Natural killer cell (primary cell): ENCODE measurements at regions not wholly inside any gene's neighbourhood (a gene's known extent, or its start where the extent isn't known, plus 50 kb on each side); places are given as distances from the start of the nearest gene placed in this dataset.
A peak's percentile ranks its signal among the peaks of the same experiment; 100 is the strongest.

Experiments used
- ATAC-seq, 3 donors: fragments of 150-1000 bp in 2 of 3; fragments of 200-7000 bp in 1 of 3; cut with Tn5 transposase; 1 replicate in 1 of 3; 2 replicates in 2 of 3; pipeline ENCODE4 v1.10.0; 2021; ENCODE audit warnings: mild to moderate bottlenecking in 2 of 3, moderate library complexity in 2 of 3
- DNase-seq, 2 donors: peaks; one replicate each; pipeline versions ENCODE4 v3.0.0 to v3.0.0-alpha.2; 2013 to 2021; ENCODE audit warnings: mixed read lengths in 1 of 2
- H3K27ac ChIP-seq: one replicate; pipeline ENCODE4 v1.5.1; 2013; ENCODE audit warnings: mild to moderate bottlenecking, low read length
- H3K27me3 ChIP-seq: one replicate; pipeline ENCODE4 v1.6.1; 2013; ENCODE audit warnings: low read length; ENCODE audit not compliant: control insufficient read depth, insufficient read depth
- H3K36me3 ChIP-seq: one replicate; pipeline ENCODE4 v1.6.1; 2013; ENCODE audit warnings: low read length; ENCODE audit not compliant: control insufficient read depth, insufficient read depth
- H3K4me1 ChIP-seq: one replicate; pipeline ENCODE4 v1.6.1; 2013; ENCODE audit warnings: low read length; ENCODE audit not compliant: control insufficient read depth, insufficient read depth
- H3K4me3 ChIP-seq: one replicate; pipeline ENCODE4 v1.5.1; 2013; ENCODE audit warnings: low read length
- H3K9me3 ChIP-seq: one replicate; pipeline ENCODE4 v1.6.1; 2013; ENCODE audit warnings: low read length; ENCODE audit not compliant: control insufficient read depth, insufficient read depth
- H3K27ac Mint-ChIP-seq, 2 donors: one replicate each; pipeline ENCODE4 v1.8.0; 2022; ENCODE audit warnings: mild to moderate bottlenecking in 2 of 2, mixed read lengths in 2 of 2, moderate library complexity in 1 of 2
- H3K27me3 Mint-ChIP-seq, 2 donors: one replicate each; pipeline ENCODE4 v1.8.0; 2022; ENCODE audit warnings: low read depth in 2 of 2, mixed read lengths in 2 of 2
- H3K36me3 Mint-ChIP-seq: one replicate; pipeline ENCODE4 v1.8.0; 2022; ENCODE audit warnings: mixed read lengths
- H3K4me1 Mint-ChIP-seq, 2 donors: one replicate each; pipeline ENCODE4 v1.8.0; 2022; ENCODE audit warnings: mixed read lengths in 2 of 2
- H3K4me3 Mint-ChIP-seq: one replicate; pipeline ENCODE4 v1.8.0; 2022; ENCODE audit warnings: mild to moderate bottlenecking, moderate library complexity, mixed read lengths
- H3K9me3 Mint-ChIP-seq, 2 donors: one replicate each; pipeline ENCODE4 v1.8.0; 2022; ENCODE audit warnings: mixed read lengths in 2 of 2
- WGBS: methylation state at CpG from one replicate; pipeline ENCODE4 v1.1.7; 2013; ENCODE audit warnings: missing lambda C conversion rate; ENCODE audit not compliant: insufficient coverage; 5-methylcytosine and 5-hydroxymethylcytosine counted together
- intact Hi-C: fragments of 100-400 bp; cut with micrococcal nuclease; formaldehyde crosslinking; loops from one replicate; pipeline ENCODE4 v1.14.2; 2022
- TF ChIP-seq, protein P1 (sequence below): fragments of 200-600 bp; IDR thresholded peaks from one replicate; pipeline ENCODE4 v1.8.0; 2022; ENCODE audit warnings: antibody characterized with exemption

DNA sequence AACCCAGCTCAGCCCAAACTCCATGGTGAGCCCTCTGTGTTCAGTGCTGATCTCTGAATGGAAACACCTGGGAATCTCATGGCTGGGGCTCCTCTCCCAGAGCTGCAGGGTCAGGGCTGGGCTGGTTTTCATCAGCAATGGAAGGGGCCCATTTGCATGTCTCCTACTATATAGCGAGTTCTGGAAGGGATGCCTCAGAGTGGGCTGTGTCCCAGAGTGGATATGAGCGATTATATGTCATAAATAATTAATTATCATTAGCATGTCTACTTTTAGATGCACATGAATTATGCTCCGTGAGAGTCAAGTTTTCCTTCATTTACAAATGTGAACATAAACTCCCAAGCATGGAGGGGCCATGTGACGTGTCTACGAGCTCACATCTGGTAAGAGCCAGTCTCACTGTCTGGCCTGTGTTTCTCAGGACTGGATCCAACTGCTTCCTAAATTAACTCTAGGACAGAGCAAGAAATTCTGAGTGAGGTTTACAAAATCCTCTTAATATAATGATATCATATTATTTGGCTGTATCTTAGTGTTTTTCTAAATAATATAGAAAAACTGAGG, 553.4 kb downstream of the GOLGA6L6 start:
- intact Hi-C loops = no loop called here
- Mint-ChIP-seq H3K4me1 (no peaks in the 10 kb centered on the region), H3K9me3 (peaks cover 16 to 25% of the 10 kb centered on the region in 2 donors), H3K27me3 (no peaks in the 10 kb centered on the region), H3K4me3 (peak overlapping the region; percentile 2), H3K36me3 (no peaks in the 10 kb centered on the region), H3K27ac (no peak overlapping the region)
- ATAC-seq (no peak), DNase-seq (no peak)
- 50% methylated on average over 3 of the region's 5 CpGs for WGBS
- H3K36me3 ChIP-seq = no peaks in the 10 kb centered on the region
- H3K4me1 ChIP-seq = no peaks in the 10 kb centered on the region
- H3K9me3 ChIP-seq = peaks cover 12% of the 10 kb centered on the region
- H3K27me3 ChIP-seq = no peaks in the 10 kb centered on the region
- no peak overlapping the region for H3K4me3 ChIP-seq
- no peak overlapping the region for H3K27ac ChIP-seq
- TF ChIP-seq, protein P1, sequence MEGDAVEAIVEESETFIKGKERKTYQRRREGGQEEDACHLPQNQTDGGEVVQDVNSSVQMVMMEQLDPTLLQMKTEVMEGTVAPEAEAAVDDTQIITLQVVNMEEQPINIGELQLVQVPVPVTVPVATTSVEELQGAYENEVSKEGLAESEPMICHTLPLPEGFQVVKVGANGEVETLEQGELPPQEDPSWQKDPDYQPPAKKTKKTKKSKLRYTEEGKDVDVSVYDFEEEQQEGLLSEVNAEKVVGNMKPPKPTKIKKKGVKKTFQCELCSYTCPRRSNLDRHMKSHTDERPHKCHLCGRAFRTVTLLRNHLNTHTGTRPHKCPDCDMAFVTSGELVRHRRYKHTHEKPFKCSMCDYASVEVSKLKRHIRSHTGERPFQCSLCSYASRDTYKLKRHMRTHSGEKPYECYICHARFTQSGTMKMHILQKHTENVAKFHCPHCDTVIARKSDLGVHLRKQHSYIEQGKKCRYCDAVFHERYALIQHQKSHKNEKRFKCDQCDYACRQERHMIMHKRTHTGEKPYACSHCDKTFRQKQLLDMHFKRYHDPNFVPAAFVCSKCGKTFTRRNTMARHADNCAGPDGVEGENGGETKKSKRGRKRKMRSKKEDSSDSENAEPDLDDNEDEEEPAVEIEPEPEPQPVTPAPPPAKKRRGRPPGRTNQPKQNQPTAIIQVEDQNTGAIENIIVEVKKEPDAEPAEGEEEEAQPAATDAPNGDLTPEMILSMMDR = no peak

DNA sequence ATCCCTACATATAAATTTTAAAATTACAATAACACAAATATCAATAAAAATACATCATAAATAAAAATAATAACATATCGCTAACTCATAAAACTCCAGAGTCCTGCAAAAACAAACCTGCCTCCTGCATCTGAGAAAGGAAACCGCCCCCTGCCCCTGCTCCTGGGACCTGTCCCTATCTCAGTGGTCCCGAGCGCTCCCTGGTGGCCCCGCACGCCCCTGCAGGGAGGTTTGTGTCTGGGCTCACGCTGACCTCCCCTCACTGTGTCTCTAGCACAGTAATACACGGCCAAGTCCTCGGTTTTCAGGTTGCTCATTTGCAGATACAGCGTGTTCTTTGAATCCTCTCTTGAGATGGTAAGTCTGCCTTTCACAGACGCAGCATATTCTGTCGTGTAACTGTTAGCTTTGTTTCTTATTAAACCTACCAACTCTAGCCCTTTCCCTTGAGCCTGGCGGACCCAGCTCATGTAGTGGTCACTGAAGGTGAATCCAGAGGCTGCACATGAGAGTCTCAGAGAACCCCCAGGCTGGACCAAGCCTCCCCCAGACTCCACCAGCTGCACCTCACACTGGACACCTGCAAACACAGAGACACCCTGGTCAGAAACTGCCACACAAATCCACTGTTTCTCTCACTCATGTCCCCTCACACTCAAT, 554.1 kb downstream of the GOLGA6L6 start:
- Mint-ChIP-seq H3K4me3 (peak overlapping the region; percentile 2), H3K36me3 (peaks cover 5% of the 10 kb centered on the region), H3K9me3 (peaks cover 14 to 25% of the 10 kb centered on the region in 2 donors)

DNA sequence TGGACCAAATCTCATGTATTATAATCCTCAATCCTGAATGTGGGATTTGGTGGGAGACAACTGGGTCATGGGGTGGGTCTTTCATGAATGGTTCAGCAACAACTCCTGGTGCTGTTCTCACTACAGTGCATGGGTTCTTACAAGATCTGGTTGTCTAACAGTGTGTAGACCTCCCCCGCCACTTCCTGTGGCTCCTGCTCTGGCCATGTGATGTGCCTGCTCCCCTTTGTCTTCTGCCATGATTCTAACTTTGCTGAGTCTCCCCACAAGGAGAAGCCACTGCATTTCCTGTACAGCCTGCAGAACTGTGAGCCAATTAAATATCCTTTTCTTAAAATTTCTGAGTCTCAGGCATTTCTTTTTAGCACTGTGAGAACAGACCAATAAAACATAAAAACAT, 557.5 kb downstream of the GOLGA6L6 start:
- H3K4me1 ChIP-seq = no peaks in the 10 kb centered on the region
- TF ChIP-seq, protein P1 = no peak
- DNase-seq (no peak), ATAC-seq (no peak)
- intact Hi-C loops = no loop called here
- no peaks in the 10 kb centered on the region for H3K27me3 ChIP-seq
- peaks cover 8% of the 10 kb centered on the region for H3K36me3 Mint-ChIP-seq
- H3K27ac ChIP-seq = no peak overlapping the region
- H3K4me3 ChIP-seq = no peak overlapping the region
- H3K36me3 ChIP-seq = no peaks in the 10 kb centered on the region
- no peaks in the 10 kb centered on the region for H3K4me1 Mint-ChIP-seq
- peaks cover 5% of the 10 kb centered on the region for H3K9me3 ChIP-seq
- H3K9me3 Mint-ChIP-seq = peaks cover 13 to 15% of the 10 kb centered on the region in 2 donors
- H3K4me3 Mint-ChIP-seq = no peak overlapping the region
- no peaks in the 10 kb centered on the region for H3K27me3 Mint-ChIP-seq
- 63% methylated on average over 1 of the region's 1 CpG for WGBS
- no peak overlapping the region for H3K27ac Mint-ChIP-seq

More for the DNA sequence above, 554.1 kb downstream of the GOLGA6L6 start:
- H3K4me1 Mint-ChIP-seq = no peaks in the 10 kb centered on the region
- DNase-seq (no peak), ATAC-seq (no peak)
- no peaks in the 10 kb centered on the region for H3K4me1 ChIP-seq
- TF ChIP-seq, protein P1 = no peak
- no peak overlapping the region for H3K27ac ChIP-seq
- H3K9me3 ChIP-seq = peaks cover 12% of the 10 kb centered on the region
- no peak overlapping the region for H3K27ac Mint-ChIP-seq
- no peaks in the 10 kb centered on the region for H3K36me3 ChIP-seq
- intact Hi-C loops = no loop called here
- no peaks in the 10 kb centered on the region for H3K27me3 Mint-ChIP-seq
- 38% methylated on average over 13 of the region's 13 CpGs for WGBS
- H3K27me3 ChIP-seq = no peaks in the 10 kb centered on the region
- no peak overlapping the region for H3K4me3 ChIP-seq

DNA sequence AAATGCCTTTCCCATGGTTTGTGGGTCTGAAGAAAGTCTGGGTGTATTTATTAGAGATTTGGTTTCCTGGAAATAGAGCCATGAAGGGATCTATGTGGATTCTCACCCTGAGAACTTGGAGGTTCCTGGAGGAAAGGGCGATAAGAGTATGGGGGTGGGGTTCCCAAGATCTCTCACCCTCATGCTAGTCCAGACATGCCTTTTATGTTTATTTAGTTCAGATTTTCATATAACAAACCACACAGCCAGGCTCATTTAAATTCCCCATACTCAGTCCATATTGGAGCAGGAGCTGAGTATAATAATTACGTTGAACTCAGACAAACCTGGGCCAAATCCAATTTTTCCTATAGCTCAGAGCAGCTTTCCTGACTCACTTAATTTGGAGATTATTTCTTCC, 566.6 kb downstream of the GOLGA6L6 start:
- Histone ChIP-seq H3K27me3 (no peaks in the 10 kb centered on the region), H3K36me3 (no peaks in the 10 kb centered on the region), H3K27ac (no peak overlapping the region), H3K4me1 (peaks cover 4% of the 10 kb centered on the region), H3K9me3 (no peaks in the 10 kb centered on the region), H3K4me3 (no peak overlapping the region)
- 83% methylated on average over 1 of the region's 2 CpGs for whole genome bisulfite sequencing
- Mint-ChIP-seq H3K9me3 (peaks cover 7 to 16% of the 10 kb centered on the region in 2 donors), H3K27me3 (no peaks in the 10 kb centered on the region), H3K4me1 (no peaks in the 10 kb centered on the region), H3K36me3 (no peaks in the 10 kb centered on the region), H3K4me3 (no peak overlapping the region), H3K27ac (no peak overlapping the region)
- no peak for ATAC-seq
- TF ChIP-seq, protein P1 = no peak
- intact Hi-C loops = no loop called here
- no peak for DNase-seq
